Fibroblast of lung (primary cell): ENCODE measurements at regions not wholly inside any gene's neighbourhood (a gene's known extent, or its start where the extent isn't known, plus 50 kb on each side); places are given as distances from the start of the nearest gene placed in this dataset.

Source experiments
- DNase-seq, 2 donors: peaks; one replicate each; pipeline versions ENCODE4 v3.0.0 to v3.0.0-alpha.2; 2010; ENCODE audit warnings: low read depth in 2 of 2
- H2AFZ ChIP-seq: 2 replicates; pipeline ENCODE4 v1.5.1; 2012; ENCODE audit warnings: low read length, control low read depth, inconsistent platforms
- H3K27ac ChIP-seq: 2 replicates; pipeline ENCODE4 v1.5.1; 2011; ENCODE audit warnings: low read length, control low read depth; ENCODE audit not compliant: insufficient read depth
- H3K27me3 ChIP-seq: 2 replicates; pipeline ENCODE4 v1.5.1; 2011; ENCODE audit warnings: mild to moderate bottlenecking, low read length; ENCODE audit not compliant: control insufficient read depth, insufficient read depth
- H3K36me3 ChIP-seq: 2 replicates; pipeline ENCODE4 v1.5.1; 2011; ENCODE audit warnings: low read length; ENCODE audit not compliant: control insufficient read depth, insufficient read depth
- H3K4me1 ChIP-seq: 2 replicates; pipeline ENCODE4 v1.5.1; 2011; ENCODE audit warnings: low read length; ENCODE audit not compliant: control insufficient read depth, insufficient read depth; ENCODE audit errors: extremely low read depth
- H3K4me2 ChIP-seq: 2 replicates; pipeline ENCODE4 v1.5.1; 2011; ENCODE audit warnings: low read length, control low read depth; ENCODE audit not compliant: insufficient read depth; ENCODE audit errors: extremely low read depth
- H3K4me3 ChIP-seq, 4 experiments: fragments of 200-600 bp in 1 of 4; sonication (generic) in 1 of 4; replicated peaks in 1 of 4; 2 replicates each; pipeline ENCODE4 v1.5.1; 2011 to 2016; ENCODE audit warnings: low read length in 4 of 4, low read depth in 3 of 4, mild to moderate bottlenecking in 3 of 4, control low read depth in 2 of 4, inconsistent platforms in 1 of 4, mixed read lengths in 1 of 4; ENCODE audit not compliant: insufficient read depth in 1 of 4; ENCODE audit errors: control extremely low read depth in 1 of 4
- H3K79me2 ChIP-seq: 2 replicates; pipeline ENCODE4 v1.5.1; 2012; ENCODE audit warnings: mild to moderate bottlenecking, low read length, inconsistent platforms; ENCODE audit not compliant: control insufficient read depth, insufficient read depth
- H3K9ac ChIP-seq: 2 replicates; pipeline ENCODE4 v1.5.1; 2011; ENCODE audit warnings: mild to moderate bottlenecking, low read length, control low read depth; ENCODE audit not compliant: insufficient read depth
- H3K9me3 ChIP-seq: 2 replicates; pipeline ENCODE4 v1.5.1; 2012; ENCODE audit warnings: low read depth, low read length; ENCODE audit not compliant: control insufficient read depth, insufficient read depth
- H4K20me1 ChIP-seq: 2 replicates; pipeline ENCODE4 v1.5.1; 2011; ENCODE audit warnings: low read length; ENCODE audit not compliant: control insufficient read depth, insufficient read depth; ENCODE audit errors: extremely low read depth
- EZH2 ChIP-seq: IDR thresholded peaks from 2 replicates; pipeline ENCODE4 v1.5.1; 2012; ENCODE audit warnings: low read length, control low read depth, mild to moderate bottlenecking; ENCODE audit errors: missing control alignments
- TF ChIP-seq, protein P1 (sequence below), 2 donors: IDR thresholded peaks in 1 of 2; conservative IDR thresholded peaks in 1 of 2; 1 replicate in 1 of 2; 2 replicates in 1 of 2; pipeline ENCODE4 v1.5.1; 2011 to 2012; ENCODE audit warnings: low read length in 2 of 2, control low read depth in 1 of 2, inconsistent platforms in 1 of 2, low read depth in 1 of 2, mild to moderate bottlenecking in 1 of 2

DNA sequence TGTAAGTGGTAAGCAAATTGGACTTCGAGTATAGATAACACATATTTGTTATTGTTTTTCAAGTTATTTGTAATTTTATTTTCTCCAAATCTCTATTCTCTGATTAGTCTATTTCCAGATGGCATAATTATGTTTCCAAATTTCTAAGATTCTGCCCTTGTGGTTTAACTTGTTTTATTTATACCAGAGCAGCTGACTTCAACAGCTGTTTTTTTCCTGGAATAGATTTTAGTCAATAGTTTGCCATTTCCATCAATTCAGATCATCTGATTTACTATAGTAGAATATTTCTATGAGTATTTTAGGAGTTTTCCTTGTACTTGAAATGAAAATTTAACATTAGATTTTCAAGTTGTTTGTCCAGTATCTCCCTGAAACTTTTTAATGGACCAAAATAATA is 848.7 kb upstream of the MIR17HG start:
- H3K4me3 ChIP-seq = no peak overlapping the region
- TF ChIP-seq, protein P1, sequence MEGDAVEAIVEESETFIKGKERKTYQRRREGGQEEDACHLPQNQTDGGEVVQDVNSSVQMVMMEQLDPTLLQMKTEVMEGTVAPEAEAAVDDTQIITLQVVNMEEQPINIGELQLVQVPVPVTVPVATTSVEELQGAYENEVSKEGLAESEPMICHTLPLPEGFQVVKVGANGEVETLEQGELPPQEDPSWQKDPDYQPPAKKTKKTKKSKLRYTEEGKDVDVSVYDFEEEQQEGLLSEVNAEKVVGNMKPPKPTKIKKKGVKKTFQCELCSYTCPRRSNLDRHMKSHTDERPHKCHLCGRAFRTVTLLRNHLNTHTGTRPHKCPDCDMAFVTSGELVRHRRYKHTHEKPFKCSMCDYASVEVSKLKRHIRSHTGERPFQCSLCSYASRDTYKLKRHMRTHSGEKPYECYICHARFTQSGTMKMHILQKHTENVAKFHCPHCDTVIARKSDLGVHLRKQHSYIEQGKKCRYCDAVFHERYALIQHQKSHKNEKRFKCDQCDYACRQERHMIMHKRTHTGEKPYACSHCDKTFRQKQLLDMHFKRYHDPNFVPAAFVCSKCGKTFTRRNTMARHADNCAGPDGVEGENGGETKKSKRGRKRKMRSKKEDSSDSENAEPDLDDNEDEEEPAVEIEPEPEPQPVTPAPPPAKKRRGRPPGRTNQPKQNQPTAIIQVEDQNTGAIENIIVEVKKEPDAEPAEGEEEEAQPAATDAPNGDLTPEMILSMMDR (conservative IDR thresholded peaks at IDR 0.05 in 1 of 2, IDR thresholded peaks at IDR 0.05 in 1 of 2; ENCODE audit: low read depth in 1 of 2, low read length in 2 of 2) = no peak
- no peak for TF ChIP-seq EZH2
- no peak overlapping the region for H3K27ac ChIP-seq
- no peaks in the 10 kb centered on the region for H3K36me3 ChIP-seq
- no peak overlapping the region for H3K4me2 ChIP-seq
- no peaks in the 10 kb centered on the region for H4K20me1 ChIP-seq
- no peaks in the 10 kb centered on the region for H3K27me3 ChIP-seq
- H3K9ac ChIP-seq = no peak overlapping the region
- no peaks in the 10 kb centered on the region for H3K4me1 ChIP-seq
- H3K79me2 ChIP-seq = no peaks in the 10 kb centered on the region
- no peak for DNase-seq
- no peaks in the 10 kb centered on the region for H3K9me3 ChIP-seq
- H2AFZ ChIP-seq = no peak overlapping the region

DNA sequence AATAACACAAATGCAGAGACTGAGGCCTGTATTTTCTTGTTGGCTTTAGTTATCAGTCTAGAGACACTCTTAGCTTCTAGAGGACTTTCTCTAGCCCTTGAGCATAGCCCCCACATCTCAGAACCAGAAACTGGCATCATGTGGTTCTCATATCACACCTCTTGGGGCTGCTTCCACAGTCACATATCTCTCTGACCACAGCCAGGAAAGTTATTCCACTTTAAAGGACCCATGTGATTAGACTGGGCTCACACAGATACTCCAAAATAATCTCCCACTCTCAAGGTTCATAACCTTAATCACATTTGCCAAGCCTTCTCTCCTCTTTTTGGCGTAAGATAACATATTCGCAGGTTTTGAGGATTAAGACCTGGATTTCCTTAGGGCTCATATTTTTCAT is 846.9 kb upstream of the MIR17HG start:
- H3K27me3 ChIP-seq = no peaks in the 10 kb centered on the region
- no peak for DNase-seq
- H3K36me3 ChIP-seq = no peaks in the 10 kb centered on the region
- TF ChIP-seq, protein P1 (conservative IDR thresholded peaks at IDR 0.05 in 1 of 2, IDR thresholded peaks at IDR 0.05 in 1 of 2; ENCODE audit: low read depth in 1 of 2, low read length in 2 of 2) = no peak
- TF ChIP-seq EZH2 = no peak
- H3K4me1 ChIP-seq = no peaks in the 10 kb centered on the region
- no peak overlapping the region for H3K27ac ChIP-seq
- H3K4me2 ChIP-seq = no peak overlapping the region
- no peak overlapping the region for H3K9ac ChIP-seq
- no peaks in the 10 kb centered on the region for H3K9me3 ChIP-seq
- no peak overlapping the region for H2AFZ ChIP-seq
- H3K79me2 ChIP-seq = no peaks in the 10 kb centered on the region
- H4K20me1 ChIP-seq = no peaks in the 10 kb centered on the region
- H3K4me3 ChIP-seq = no peak overlapping the region

DNA sequence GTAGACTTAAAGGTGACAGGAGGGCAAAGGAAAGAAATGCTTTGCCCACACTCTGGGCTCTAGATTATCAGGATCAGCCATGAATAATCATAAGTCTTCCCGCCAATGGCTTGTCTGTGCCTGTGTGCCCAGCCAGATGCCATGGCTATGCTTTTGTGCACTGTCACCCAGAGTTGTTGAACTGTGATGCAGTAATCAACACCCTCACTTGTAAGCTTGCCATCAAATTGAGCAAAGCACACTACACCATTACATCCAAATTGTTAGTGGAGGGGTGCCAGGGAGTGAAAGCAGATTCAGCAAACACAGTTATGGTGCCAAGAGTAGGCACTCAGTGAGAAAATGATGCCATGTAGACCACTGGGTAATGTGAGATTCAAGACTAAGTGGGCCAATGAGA is 845.3 kb upstream of the MIR17HG start:
- Histone ChIP-seq H3K4me2 (no peak overlapping the region), H3K27ac (no peak overlapping the region), H2AFZ (no peak overlapping the region), H3K4me1 (no peaks in the 10 kb centered on the region), H4K20me1 (no peaks in the 10 kb centered on the region), H3K9ac (no peak overlapping the region), H3K27me3 (no peaks in the 10 kb centered on the region), H3K4me3 (no peak overlapping the region), H3K79me2 (no peaks in the 10 kb centered on the region), H3K9me3 (no peaks in the 10 kb centered on the region), H3K36me3 (no peaks in the 10 kb centered on the region)
- DNase-seq = no peak
- TF ChIP-seq, protein P1 (conservative IDR thresholded peaks at IDR 0.05 in 1 of 2, IDR thresholded peaks at IDR 0.05 in 1 of 2; ENCODE audit: low read depth in 1 of 2, low read length in 2 of 2) = no peak
- TF ChIP-seq EZH2 = no peak
